ENCODE measurements at regions not wholly inside any gene's neighbourhood (a gene's known extent, or its start where the extent isn't known, plus 50 kb on each side); places are given as distances from the start of the nearest gene placed in this dataset.

DNA sequence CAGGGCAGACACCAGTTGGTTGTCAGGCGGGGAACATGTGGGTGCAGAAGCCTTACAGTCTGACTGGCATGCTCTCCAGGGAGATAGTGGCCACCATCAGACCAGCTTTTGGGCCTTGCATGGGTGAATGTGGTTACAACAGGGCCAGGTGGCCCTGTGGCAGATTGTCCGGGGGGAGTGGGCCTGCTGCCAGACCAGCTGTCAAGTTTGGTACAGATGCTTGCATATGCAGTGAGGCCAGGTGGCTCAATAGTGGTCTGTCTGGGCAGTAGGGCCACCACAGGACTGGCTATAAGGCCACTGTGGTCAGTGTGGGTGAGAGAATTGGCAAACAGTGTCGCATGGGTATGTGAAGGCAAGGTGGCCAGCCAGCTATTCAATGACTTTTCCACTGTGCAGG is 148.7 kb downstream of the FAM174A start:
- TF ChIP-seq, protein P1, sequence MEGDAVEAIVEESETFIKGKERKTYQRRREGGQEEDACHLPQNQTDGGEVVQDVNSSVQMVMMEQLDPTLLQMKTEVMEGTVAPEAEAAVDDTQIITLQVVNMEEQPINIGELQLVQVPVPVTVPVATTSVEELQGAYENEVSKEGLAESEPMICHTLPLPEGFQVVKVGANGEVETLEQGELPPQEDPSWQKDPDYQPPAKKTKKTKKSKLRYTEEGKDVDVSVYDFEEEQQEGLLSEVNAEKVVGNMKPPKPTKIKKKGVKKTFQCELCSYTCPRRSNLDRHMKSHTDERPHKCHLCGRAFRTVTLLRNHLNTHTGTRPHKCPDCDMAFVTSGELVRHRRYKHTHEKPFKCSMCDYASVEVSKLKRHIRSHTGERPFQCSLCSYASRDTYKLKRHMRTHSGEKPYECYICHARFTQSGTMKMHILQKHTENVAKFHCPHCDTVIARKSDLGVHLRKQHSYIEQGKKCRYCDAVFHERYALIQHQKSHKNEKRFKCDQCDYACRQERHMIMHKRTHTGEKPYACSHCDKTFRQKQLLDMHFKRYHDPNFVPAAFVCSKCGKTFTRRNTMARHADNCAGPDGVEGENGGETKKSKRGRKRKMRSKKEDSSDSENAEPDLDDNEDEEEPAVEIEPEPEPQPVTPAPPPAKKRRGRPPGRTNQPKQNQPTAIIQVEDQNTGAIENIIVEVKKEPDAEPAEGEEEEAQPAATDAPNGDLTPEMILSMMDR (IDR thresholded peaks at IDR 0.05; ENCODE audit: insufficient read depth, low read length, poor library complexity, severe bottlenecking): no peak
- no peak for TF ChIP-seq EZH2phosphoT487 (conservative IDR thresholded peaks at IDR 0.05; ENCODE audit: low read length)
